Brain microvascular endothelial cell (primary cell): ENCODE measurements at regions not wholly inside any gene's neighbourhood (a gene's known extent, or its start where the extent isn't known, plus 50 kb on each side); places are given as distances from the start of the nearest gene placed in this dataset.
"Not testable (repeated sequence)": the region's sequence is repeated elsewhere in the genome, so short reads cannot be mapped to it uniquely, and the experiment has no call there.

Experiments
- DNase-seq: peaks from one replicate; pipeline ENCODE4 v3.0.0-alpha.2; 2020
- H3K27ac ChIP-seq: fragments of 250-450 bp; sonication (Bioruptor Pico); 2 replicates; pipeline ENCODE4 v1.5.1; 2020; ENCODE audit warnings: mild to moderate bottlenecking, moderate library complexity
- H3K27me3 ChIP-seq: fragments of 250-450 bp; sonication (Bioruptor Pico); replicated peaks from 2 replicates; pipeline ENCODE4 v1.5.1; 2020; ENCODE audit warnings: mild to moderate bottlenecking
- H3K36me3 ChIP-seq: fragments of 250-450 bp; sonication (Bioruptor Pico); replicated peaks from 2 replicates; pipeline ENCODE4 v1.5.1; 2020; ENCODE audit warnings: mild to moderate bottlenecking
- H3K4me3 ChIP-seq: 2 replicates; pipeline ENCODE4 v1.5.1; 2011; ENCODE audit warnings: low read depth, mild to moderate bottlenecking, control low read depth, low read length, moderate library complexity
- CTCF ChIP-seq: IDR thresholded peaks from 2 replicates; pipeline ENCODE4 v1.5.1; 2011; ENCODE audit warnings: low read depth, mild to moderate bottlenecking, moderate library complexity, low read length, control low read depth, inconsistent platforms; ENCODE audit errors: missing control alignments
- in situ Hi-C: cut with HindIII; loops from 2 replicates; pipeline ENCODE4 v1.10.0; 2017; ENCODE audit warnings: low sequenced_read_pairs, low pct_ligation_motif_present

- no peak overlapping the region for H3K4me3 ChIP-seq
- no peak for TF ChIP-seq CTCF
- in situ Hi-C loops = no loop called here
- H3K36me3 ChIP-seq = no peaks in the 10 kb centered on the region
- no peak for DNase-seq
- no peaks in the 10 kb centered on the region for H3K27me3 ChIP-seq
- H3K27ac ChIP-seq = no peak overlapping the region
Measured at GRCh38 chr18:34511879-34512278, 198.2 kb upstream of the DTNA start.

- H3K27ac ChIP-seq = no peak overlapping the region
- no peaks in the 10 kb centered on the region for H3K27me3 ChIP-seq
- in situ Hi-C loops = no loop called here
- DNase-seq = no peak
- TF ChIP-seq CTCF = no peak
- no peak overlapping the region for H3K4me3 ChIP-seq
- no peaks in the 10 kb centered on the region for H3K36me3 ChIP-seq
Measured at GRCh38 chr18:34514238-34514637, 195.9 kb upstream of the DTNA start.

DNA sequence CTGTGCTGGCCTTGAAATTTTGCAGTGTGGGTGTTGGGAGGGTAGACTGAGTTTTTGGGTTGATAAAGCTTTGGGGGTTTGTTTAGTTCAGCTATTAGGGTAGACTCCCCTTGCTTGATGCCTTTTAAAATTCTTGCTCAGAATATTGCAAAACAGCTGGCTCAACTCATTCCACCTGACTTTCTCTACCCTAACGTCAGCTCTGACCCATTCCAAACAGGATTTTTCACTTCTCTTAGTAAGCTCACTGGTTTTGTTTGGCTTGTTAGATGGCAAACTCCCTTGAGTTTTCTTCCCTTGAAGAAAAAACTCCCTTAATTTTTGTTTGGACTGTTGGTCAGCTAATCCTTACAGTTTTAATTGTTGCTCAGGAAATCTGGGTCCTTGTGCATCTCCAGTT, 195.1 kb upstream of the DTNA start:
- Histone ChIP-seq H3K27ac (no peak overlapping the region), H3K4me3 (no peak overlapping the region), H3K27me3 (no peaks in the 10 kb centered on the region), H3K36me3 (no peaks in the 10 kb centered on the region)
- no peak for DNase-seq
- TF ChIP-seq CTCF = no peak
- in situ Hi-C loops = no loop called here

DNA sequence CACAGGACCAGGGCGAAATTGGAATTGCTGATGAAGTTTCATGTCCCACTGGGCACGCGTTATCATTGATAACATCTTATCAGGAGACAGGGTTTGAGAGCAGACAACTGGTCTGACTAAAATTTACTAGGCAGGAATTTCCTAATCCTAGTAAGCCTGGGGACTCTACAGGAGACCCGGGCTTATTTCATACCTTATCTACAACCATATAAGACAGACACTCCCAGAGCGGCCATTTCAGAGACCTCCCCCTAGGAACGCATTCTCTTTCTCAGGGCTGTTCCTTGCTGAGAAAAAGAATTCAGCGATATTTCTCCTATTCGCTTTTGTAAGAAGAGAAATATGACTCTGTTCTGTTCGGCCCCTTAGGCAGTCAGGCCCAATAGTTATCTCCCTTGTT, 193.7 kb upstream of the DTNA start:
- H3K27me3 ChIP-seq, H3K4me3 ChIP-seq, H3K27ac ChIP-seq, H3K36me3 ChIP-seq, DNase-seq, in situ Hi-C loops: not testable (repeated sequence)

GRCh38 chr18:34516996-34517395, 193.1 kb upstream of the DTNA start:
- DNase-seq, H3K27me3 ChIP-seq, H3K27ac ChIP-seq, H3K36me3 ChIP-seq, in situ Hi-C loops, H3K4me3 ChIP-seq: not testable (repeated sequence)

- no peaks in the 10 kb centered on the region for H3K36me3 ChIP-seq
- in situ Hi-C loops = no loop called here
- H3K27me3 ChIP-seq = no peaks in the 10 kb centered on the region
- TF ChIP-seq CTCF = no peak
- no peak overlapping the region for H3K27ac ChIP-seq
- no peak overlapping the region for H3K4me3 ChIP-seq
- no peak for DNase-seq
Measured at GRCh38 chr18:34521040-34521439, 189.1 kb upstream of the DTNA start.

DNA sequence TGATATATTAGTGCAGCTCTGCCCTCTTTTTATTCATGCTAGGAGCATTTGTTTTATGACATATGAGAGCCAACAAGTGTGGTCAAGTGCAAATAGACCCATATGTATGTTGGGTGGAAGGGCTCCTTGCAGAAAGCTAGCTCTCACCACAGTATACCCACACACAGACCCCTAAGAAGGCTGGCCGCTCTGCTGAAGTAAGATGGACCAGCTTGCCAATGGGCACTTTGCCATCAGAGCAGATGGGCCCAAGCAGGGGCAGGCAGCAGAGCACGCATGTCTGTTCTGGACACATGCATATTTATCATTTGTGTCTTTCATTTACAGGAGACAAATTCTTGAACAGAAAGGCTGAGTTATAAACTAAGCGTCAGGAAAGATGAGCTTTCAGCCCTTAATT, 187.5 kb upstream of the DTNA start:
- in situ Hi-C loops = no loop called here
- Histone ChIP-seq H3K27ac (no peak overlapping the region), H3K27me3 (no peaks in the 10 kb centered on the region), H3K4me3 (no peak overlapping the region), H3K36me3 (no peaks in the 10 kb centered on the region)
- DNase-seq = no peak
- TF ChIP-seq CTCF = no peak
